GM19023 (cell line): ENCODE measurements at regions not wholly inside any gene's neighbourhood (a gene's known extent, or its start where the extent isn't known, plus 50 kb on each side); places are given as distances from the start of the nearest gene placed in this dataset.
"Not testable (repeated sequence)": the region's sequence is repeated elsewhere in the genome, so short reads cannot be mapped to it uniquely, and the experiment has no call there.

Source experiments
- ATAC-seq: cut with Tn5 transposase; IDR thresholded peaks from one replicate; pipeline ENCODE4 v1.9.1; 2021; ENCODE audit warnings: mild to moderate bottlenecking, moderate library complexity; ENCODE audit not compliant: unreplicated experiment

DNA sequence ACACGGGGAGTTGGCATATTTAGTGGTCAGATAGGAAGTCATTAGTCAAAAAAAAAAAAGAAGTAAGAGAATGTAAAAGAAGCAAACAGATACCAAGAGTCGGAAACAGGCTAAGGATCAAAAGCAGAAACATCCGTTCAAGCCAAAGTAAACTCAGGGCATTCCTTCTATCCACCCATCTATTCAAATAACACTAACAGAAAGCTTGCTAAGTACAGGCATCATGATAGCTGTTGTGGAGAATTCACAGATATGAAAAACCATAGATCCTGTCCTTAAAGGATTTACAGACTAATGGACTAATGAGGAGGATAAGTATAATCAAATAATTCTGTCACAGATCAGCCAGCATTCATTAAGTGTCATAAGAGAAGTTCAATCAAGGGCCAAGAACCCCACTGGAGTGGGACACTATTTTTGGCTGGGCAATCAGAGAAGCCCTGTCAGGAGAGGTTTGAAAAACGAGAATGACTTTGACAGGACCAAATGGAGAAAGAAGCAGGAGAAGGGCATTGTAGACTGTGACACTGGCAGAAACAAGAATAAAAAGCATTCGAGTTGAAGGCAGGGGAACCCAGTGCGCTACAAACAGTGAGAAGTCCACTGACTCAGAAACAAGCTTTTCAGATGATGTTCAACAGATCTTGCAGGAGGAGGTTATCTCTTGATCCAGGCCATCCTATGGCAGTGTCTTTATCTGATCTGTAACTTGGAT lies 154.2 kb upstream of the TSLP start:
- ATAC-seq = no peak

- ATAC-seq = no peak
These were observed 152.8 kb upstream of the TSLP start for GRCh38 chr5:110918683-110919082.

DNA sequence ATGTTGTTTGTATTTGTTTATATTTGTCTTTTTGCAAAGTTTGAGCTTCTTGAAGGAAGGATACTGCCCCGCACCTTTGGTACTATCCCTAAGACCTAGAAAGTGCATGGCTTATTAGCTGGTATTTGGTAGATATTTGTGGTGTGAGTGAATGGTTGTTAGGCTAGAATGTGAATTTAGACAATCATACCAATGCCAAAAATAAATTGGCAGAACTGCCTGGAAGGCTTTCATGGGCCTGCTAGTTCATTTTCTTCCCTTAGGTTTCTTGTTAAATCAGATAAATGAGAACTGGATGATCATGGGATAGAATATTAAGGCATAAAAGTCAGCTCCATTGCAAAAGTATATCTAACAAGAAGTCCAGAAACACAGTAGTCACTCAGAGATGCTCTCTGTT lies 147.5 kb upstream of the TSLP start:
- no peak for ATAC-seq

DNA sequence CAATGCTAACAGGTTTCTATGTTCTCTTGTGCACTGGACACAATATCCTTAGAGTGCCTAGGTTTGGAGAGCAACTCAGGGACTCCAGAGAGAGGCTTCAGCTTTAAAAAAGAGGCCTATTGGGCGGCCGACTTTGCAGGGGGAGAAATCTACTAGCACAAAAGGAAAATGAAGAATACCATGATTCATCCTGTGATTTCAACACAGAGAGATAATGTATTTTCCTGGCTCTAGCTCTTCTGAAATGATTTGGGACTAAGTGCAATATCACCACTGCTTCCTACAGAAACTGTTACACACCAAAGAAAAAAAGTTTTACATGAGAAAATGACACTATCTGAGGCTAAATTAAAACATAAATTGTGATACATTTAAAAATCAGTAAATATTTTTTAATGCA lies 146.1 kb upstream of the TSLP start:
- no peak for ATAC-seq

- ATAC-seq = no peak
These were observed 145.6 kb upstream of the TSLP start for GRCh38 chr5:110925916-110926315.

DNA sequence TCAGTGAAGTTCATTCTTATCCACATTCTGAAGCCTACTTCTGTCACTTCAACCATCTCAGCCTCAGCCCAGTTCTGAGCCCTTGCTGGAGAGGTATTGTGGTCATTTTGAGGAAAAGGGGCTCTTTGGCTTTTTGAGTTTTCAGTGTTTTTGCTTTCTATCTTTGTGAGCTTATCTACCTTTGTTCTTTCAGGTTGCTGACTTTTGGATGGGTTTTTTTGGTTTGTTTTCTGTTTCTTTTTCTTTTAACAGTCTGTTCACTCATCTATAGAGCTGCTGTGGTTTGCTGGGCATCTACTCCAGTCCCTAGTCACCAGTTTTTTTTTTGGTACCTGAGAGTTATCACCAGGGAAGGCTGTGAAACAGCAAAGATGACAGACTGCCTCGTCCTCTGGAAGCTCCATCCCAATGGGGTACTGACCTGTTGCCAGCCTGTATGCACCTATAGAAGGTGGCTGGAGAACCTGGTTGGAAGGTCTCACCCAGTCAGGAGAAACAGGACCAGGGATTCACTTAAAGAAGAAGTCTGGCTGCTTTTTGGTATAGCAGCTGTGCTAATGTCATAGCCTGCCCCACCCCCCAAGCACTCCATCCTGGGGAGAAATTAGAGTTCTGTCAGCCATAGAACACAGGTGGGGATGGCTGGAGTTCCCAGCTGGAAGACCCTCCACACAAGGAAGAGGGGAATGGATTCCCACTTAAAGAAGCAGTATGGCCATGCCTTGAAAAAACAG lies 138.6 kb upstream of the TSLP start:
- ATAC-seq = peak; percentile 85

DNA sequence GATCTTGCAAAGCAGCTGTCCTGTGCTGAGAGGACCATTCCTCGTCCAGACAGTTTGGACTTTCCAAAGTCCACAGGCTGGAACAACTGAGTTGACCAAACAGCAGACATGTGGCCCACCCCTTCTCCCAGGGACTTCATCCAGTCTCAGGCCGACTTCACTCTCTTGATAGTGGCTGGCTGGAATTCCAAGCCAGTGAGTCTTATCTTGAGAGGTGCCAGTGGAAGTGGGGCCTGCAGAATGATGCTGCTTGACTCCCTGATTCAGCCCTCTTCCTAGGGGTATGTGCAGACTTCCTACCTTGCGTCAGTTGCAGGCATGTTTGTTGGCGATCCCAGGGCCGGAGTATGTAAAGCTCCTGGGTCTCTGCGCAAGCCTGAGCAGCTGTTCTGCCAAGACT lies 131.4 kb upstream of the TSLP start:
- no peak for ATAC-seq

- no peak for ATAC-seq
These were observed 125.6 kb upstream of the TSLP start for GRCh38 chr5:110945874-110946436.

- ATAC-seq = no peak
These were observed 120.1 kb upstream of the TSLP start for GRCh38 chr5:110951373-110951791.

DNA sequence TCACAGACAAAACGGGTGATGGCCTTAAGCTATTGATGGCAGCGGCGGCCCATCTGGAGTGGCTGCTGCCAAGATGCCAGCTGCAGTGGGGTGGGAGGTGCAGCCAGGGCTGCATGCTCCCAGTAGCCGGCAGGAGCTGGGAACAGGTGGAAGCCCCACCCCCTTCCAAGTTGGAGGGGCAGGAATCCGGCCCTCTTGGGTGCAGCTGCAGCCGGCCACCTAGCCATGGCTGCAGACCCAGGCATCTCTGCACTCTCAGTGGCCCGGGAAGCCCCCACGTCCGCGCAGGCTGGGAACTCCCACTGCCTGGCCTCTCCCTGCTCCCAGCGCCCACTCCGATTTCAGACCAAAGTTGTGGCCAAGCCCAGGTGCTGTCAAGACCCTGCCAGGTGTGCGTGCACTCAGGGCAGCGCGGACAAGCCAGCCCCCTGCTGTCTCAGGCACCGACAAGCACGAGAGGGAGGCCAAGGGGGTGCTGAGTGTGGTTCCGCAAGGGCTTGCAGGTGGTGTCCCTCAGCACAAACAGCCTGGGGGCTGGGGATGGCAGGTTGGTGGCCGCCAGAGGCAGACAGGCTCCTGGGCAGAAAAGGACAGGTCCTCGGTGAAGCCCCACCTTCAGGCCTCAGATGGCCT lies 115.1 kb upstream of the TSLP start:
- no peak for ATAC-seq

DNA sequence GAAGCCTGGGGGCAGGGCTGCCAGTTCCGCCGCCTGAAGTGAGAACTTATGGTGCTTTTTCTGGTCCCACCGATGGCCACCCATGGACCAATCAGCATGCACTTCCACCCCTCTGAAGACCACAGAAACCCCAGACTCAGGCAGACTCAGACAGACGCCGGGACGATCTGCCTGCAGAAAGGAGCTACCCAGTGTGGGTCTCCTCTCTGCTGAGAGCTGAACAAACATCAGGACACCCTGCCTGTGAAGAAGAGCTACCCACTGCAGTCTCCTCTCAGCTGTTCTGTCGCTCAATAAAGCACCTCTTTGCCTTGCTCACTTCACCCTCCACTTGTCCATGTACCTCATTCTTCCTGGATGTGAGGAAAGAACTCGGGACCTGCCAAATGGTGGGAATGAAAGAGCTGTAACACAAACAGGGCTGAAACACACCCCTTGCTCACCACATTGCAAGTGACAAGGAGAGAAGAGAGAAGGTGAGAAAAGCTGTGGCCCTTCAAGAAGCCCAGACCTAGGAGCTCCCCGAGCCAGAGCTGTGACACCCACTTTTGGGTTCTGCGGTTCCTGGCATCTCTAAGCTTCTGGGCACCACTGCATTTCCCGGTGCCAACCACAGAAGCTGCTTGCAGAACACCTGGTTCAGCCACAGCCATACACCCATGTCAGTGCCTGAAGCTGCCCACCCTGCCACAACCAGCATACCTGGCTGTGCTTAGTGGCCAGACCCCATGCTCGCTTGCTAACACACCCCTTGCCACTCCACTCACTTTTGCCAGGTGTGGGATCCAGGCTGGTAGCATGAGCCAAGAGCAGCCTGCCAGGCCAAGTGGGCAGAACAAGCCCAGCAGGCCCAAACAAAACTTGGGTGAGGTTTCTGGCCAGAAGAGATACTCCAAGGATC lies 114.3 kb upstream of the TSLP start:
- no peak for ATAC-seq

GRCh38 chr5:110957934-110958333 lies 113.6 kb upstream of the TSLP start:
- ATAC-seq = no peak

DNA sequence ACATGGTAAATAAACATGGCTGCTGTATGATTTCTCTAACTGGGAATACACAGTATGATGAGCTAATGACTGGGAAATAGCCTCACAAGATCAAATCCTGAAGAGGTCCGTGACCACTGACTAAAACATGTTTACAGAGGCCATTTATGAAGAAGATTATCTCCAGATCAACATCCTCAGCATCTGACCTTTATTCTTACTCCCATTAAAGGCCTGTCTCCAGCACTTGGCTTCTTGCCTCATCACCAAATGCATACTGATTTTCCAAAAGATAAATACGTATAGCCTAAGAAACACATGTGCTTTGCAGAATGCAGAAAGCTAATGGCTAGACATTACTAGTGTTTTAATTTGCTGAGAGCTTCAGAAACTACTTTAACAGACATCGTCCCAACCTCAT lies 108.0 kb upstream of the TSLP start:
- ATAC-seq = no peak

GRCh38 chr5:110965773-110966581 lies 105.5 kb upstream of the TSLP start:
- ATAC-seq = no peak

DNA sequence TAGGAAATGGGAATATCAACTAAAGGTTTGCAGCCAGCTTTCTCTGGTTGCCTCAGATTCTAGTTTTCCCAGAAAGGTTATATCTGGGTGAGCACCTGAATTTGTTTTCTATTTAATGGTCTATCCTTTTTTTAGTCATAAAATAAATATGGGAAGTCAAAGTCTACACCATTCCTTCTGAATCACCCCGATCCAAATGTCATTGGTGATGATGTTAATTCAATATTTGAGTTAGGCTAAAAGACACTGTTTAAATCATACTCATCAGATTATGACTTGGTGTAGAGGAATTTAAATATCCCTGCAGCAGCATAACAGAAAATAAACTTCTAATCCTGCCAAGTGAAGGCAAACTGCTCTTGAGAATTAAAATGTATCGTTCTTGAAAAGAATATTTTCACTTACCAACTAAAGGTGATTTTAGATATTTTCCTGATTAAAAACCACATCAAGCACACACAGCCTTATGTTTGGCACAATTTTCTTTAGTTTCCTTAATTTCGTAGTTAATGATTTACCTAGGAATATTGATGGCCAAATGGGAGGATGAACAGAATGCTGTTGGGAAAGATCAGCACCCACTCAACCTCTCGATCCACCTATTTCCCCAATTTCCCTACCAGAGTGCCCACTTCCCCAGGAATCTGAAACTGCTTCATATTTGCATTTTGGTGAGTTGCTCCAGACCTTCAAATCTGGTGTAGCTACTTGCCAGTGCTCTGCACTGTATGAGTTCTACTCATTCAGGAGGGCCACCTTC lies 103.1 kb upstream of the TSLP start:
- ATAC-seq = no peak

- no peak for ATAC-seq
These were observed 102.0 kb upstream of the TSLP start for GRCh38 chr5:110969502-110969901.

GRCh38 chr5:110973510-110973909 lies 98.0 kb upstream of the TSLP start:
- ATAC-seq = no peak

- no peak for ATAC-seq
These were observed 93.6 kb upstream of the TSLP start for GRCh38 chr5:110977915-110978314.

- not testable (repeated sequence) for ATAC-seq
These were observed 85.6 kb upstream of the TSLP start for GRCh38 chr5:110985882-110986281.
